HCT116 (cell line): ENCODE measurements at regions not wholly inside any gene's neighbourhood (a gene's known extent, or its start where the extent isn't known, plus 50 kb on each side); places are given as distances from the start of the nearest gene placed in this dataset.

ENCODE experiments used
- ATAC-seq: fragments of 200-7000 bp; cut with Tn5 transposase; 2 replicates; pipeline ENCODE4 v1.9.1; 2020; ENCODE audit warnings: mild to moderate bottlenecking, moderate library complexity
- BruUV-seq: library from RNA; stranded (reverse); fragments of 400-500 nt; replicated peaks from 2 replicates; lab custom pipeline; 2021; lab: Mats Ljungman, UMichigan
- CTCF ChIA-PET: fragments of 300-600 bp; sonication (Branson Sonifier 250); formaldehyde crosslinking; loops from one replicate; lab custom pipeline; 2021; ENCODE audit warnings: antibody characterized with exemption; lab: Charles Lee
- POLR2A ChIA-PET: fragments of 300-600, 350-600 bp; sonication (Branson Sonifier 250); formaldehyde crosslinking; loops from one replicate; lab custom pipeline; 2021; ENCODE audit warnings: antibody characterized with exemption; lab: Charles Lee
- RAD21 ChIA-PET, 2 experiments: fragments of 300-600 bp; sonication (Branson Sonifier 250); formaldehyde crosslinking; loops; one replicate each; lab custom pipeline; 2023; ENCODE audit warnings: low total read pairs in 2 of 2; ENCODE audit not compliant: uncharacterized antibody in 2 of 2, unreplicated experiment in 2 of 2, low non-redundant PET in 1 of 2; lab: Charles Lee
- DNase-seq: peaks from one replicate; pipeline ENCODE4 v3.0.0-alpha.2; 2010; ENCODE audit warnings: low read depth, low spot score
- H2AFZ ChIP-seq: fragments of 200-600 bp; shearing (Covaris generic), sonication (generic); 2 replicates; pipeline ENCODE4 v1.6.1; 2017; ENCODE audit warnings: low read depth, mixed run types, mixed read lengths, antibody characterized with exemption, low read length; ENCODE audit not compliant: poor library complexity, severe bottlenecking
- H3K27ac ChIP-seq: 2 replicates; pipeline ENCODE4 v1.5.1; 2012; ENCODE audit warnings: low read depth, low read length
- H3K27me3 ChIP-seq: fragments of 200-600 bp; sonication (generic); 2 replicates; pipeline ENCODE4 v1.6.1; 2016; ENCODE audit warnings: mixed run types, low read length, mixed read lengths; ENCODE audit not compliant: insufficient read depth
- H3K36me3 ChIP-seq, 2 experiments: fragments of 200-500 bp in 1 of 2; fragments of 200-600 bp in 1 of 2; sonication (Bioruptor generic) in 1 of 2; sonication (generic) in 1 of 2; 2 replicates each; pipeline versions ENCODE4 v1.5.1 to v1.6.1; 2014 to 2016; ENCODE audit warnings: low read length in 2 of 2, inconsistent platforms in 1 of 2, mixed read lengths in 1 of 2, mixed run types in 1 of 2; ENCODE audit not compliant: insufficient read depth in 2 of 2, control insufficient read depth in 1 of 2
- H3K4me1 ChIP-seq, 2 experiments: fragments of 200-600 bp in 1 of 2; sonication (generic) in 1 of 2; 2 replicates each; pipeline versions ENCODE4 v1.5.1 to v1.6.1; 2012 to 2017; ENCODE audit warnings: low read length in 2 of 2, inconsistent platforms in 1 of 2, mild to moderate bottlenecking in 1 of 2, mixed read lengths in 1 of 2, mixed run types in 1 of 2, moderate library complexity in 1 of 2; ENCODE audit not compliant: insufficient read depth in 2 of 2, control insufficient read depth in 1 of 2
- H3K4me2 ChIP-seq: fragments of 200-600 bp; sonication (generic); 2 replicates; pipeline ENCODE4 v1.6.1; 2017; ENCODE audit warnings: mixed run types, low read length, mixed read lengths
- H3K4me3 ChIP-seq, 2 experiments: fragments of 200-600 bp in 1 of 2; sonication (generic) in 1 of 2; replicated peaks in 1 of 2; 2 replicates each; pipeline ENCODE4 v1.5.1; 2011 to 2016; ENCODE audit warnings: low read length in 2 of 2, control low read depth in 1 of 2, low read depth in 1 of 2, mild to moderate bottlenecking in 1 of 2, mixed read lengths in 1 of 2, mixed run types in 1 of 2
- H3K79me2 ChIP-seq: fragments of 200-600 bp; sonication (generic); 2 replicates; pipeline ENCODE4 v1.6.1; 2017; ENCODE audit warnings: mild to moderate bottlenecking, mixed run types, low read length, moderate library complexity, mixed read lengths; ENCODE audit not compliant: insufficient read depth
- H3K9ac ChIP-seq: fragments of 200-600 bp; sonication (generic); 2 replicates; pipeline ENCODE4 v1.6.1; 2016; ENCODE audit warnings: low read length, mixed read lengths
- H3K9me2 ChIP-seq: fragments of 200-600 bp; sonication (generic), shearing (Covaris generic); 2 replicates; pipeline ENCODE4 v1.6.1; 2017; ENCODE audit warnings: mixed run types, mild to moderate bottlenecking, moderate library complexity; ENCODE audit not compliant: insufficient read depth
- H3K9me3 ChIP-seq, 2 experiments: fragments of 200-500 bp in 1 of 2; fragments of 200-600 bp in 1 of 2; sonication (Bioruptor generic) in 1 of 2; sonication (generic) in 1 of 2; 2 replicates each; pipeline ENCODE4 v1.6.1; 2014 to 2017; ENCODE audit warnings: low read length in 2 of 2, mixed read lengths in 2 of 2, inconsistent platforms in 1 of 2, low read depth in 1 of 2, mild to moderate bottlenecking in 1 of 2, mixed run types in 1 of 2, moderate library complexity in 1 of 2; ENCODE audit not compliant: control insufficient read depth in 1 of 2, insufficient read depth in 1 of 2
- H4K20me1 ChIP-seq: fragments of 200-600 bp; sonication (generic), shearing (Covaris generic); 2 replicates; pipeline ENCODE4 v1.6.1; 2017; ENCODE audit warnings: mixed run types, mild to moderate bottlenecking, moderate library complexity; ENCODE audit not compliant: insufficient read depth
- CBX3 ChIP-seq: IDR thresholded peaks from 2 replicates; pipeline ENCODE4 v1.6.1; 2012; ENCODE audit warnings: low read depth
- CTCF ChIP-seq, 3 experiments: fragments of 200-600 bp in 1 of 3; sonication (generic) in 1 of 3; IDR thresholded peaks in 2 of 3; conservative IDR thresholded peaks in 1 of 3; 2 replicates each; pipeline ENCODE4 v1.5.1; 2012 to 2017; ENCODE audit warnings: low read depth in 2 of 3, low read length in 2 of 3, antibody characterized with exemption in 1 of 3, borderline replicate concordance in 1 of 3, control low read depth in 1 of 3, mild to moderate bottlenecking in 1 of 3, mixed read lengths in 1 of 3, mixed run types in 1 of 3, moderate library complexity in 1 of 3; ENCODE audit not compliant: insufficient read depth in 1 of 3
- ELF1 ChIP-seq: IDR thresholded peaks from 2 replicates; pipeline ENCODE4 v1.6.1; 2012; ENCODE audit warnings: low read depth, borderline replicate concordance
- EZH2 ChIP-seq: fragments of 200-600 bp; sonication (generic); IDR thresholded peaks from 2 replicates; pipeline ENCODE4 v1.6.1; 2017; ENCODE audit warnings: antibody characterized with exemption, mixed run types
- EZH2phosphoT487 ChIP-seq: fragments of 200-600 bp; IDR thresholded peaks from 2 replicates; pipeline ENCODE4 v1.6.1; 2018; ENCODE audit warnings: antibody characterized with exemption, borderline replicate concordance
- JUND ChIP-seq: IDR thresholded peaks from 2 replicates; pipeline ENCODE4 v1.6.1; 2012
- MAX ChIP-seq: IDR thresholded peaks from 2 replicates; pipeline ENCODE4 v1.6.1; 2012
- POLR2A ChIP-seq: IDR thresholded peaks from 2 replicates; pipeline ENCODE4 v1.7.0; 2011; ENCODE audit warnings: borderline replicate concordance; ENCODE audit not compliant: insufficient read depth, insufficient read length; ENCODE audit errors: extremely low read depth
- POLR2AphosphoS5 ChIP-seq: IDR thresholded peaks from 2 replicates; pipeline ENCODE4 v1.6.1; 2011; ENCODE audit warnings: mild to moderate bottlenecking, low read depth, low read length, moderate library complexity
- RAD21 ChIP-seq: IDR thresholded peaks from 2 replicates; pipeline ENCODE4 v1.6.1; 2012; ENCODE audit warnings: low read depth, mild to moderate bottlenecking
- REST ChIP-seq: IDR thresholded peaks from 2 replicates; pipeline ENCODE4 v1.6.1; 2012; ENCODE audit warnings: low read depth
- ZBTB33 ChIP-seq: IDR thresholded peaks from 2 replicates; pipeline ENCODE4 v1.6.1; 2011; ENCODE audit warnings: mild to moderate bottlenecking, low read length, moderate library complexity; ENCODE audit not compliant: insufficient replicate concordance; ENCODE audit errors: extremely low read depth
- ZFX ChIP-seq: fragments of 450-650 bp; IDR thresholded peaks from 2 replicates; pipeline ENCODE4 v1.6.1; 2017
- ZNF274 ChIP-seq: fragments of 200-500 bp; sonication (Bioruptor generic); IDR thresholded peaks from 2 replicates; pipeline ENCODE4 v1.6.1; 2014; ENCODE audit warnings: mild to moderate bottlenecking, low read depth, low read length, inconsistent platforms
- intact Hi-C: fragments of 100-400 bp; cut with micrococcal nuclease; formaldehyde crosslinking; loops from 2 replicates; pipeline ENCODE4 v1.10.0; 2022

- Histone ChIP-seq H3K4me2 (no peak overlapping the region), H4K20me1 (no peaks in the 10 kb centered on the region), H3K4me3 (no peak overlapping the region), H3K79me2 (no peaks in the 10 kb centered on the region), H3K36me3 (no peaks in the 10 kb centered on the region), H3K4me1 (no peaks in the 10 kb centered on the region), H2AFZ (no peak overlapping the region), H3K9me3 (peaks cover 5 to 9% of the 10 kb centered on the region in 2 experiments; a peak in 2 of 4 replicates), H3K9me2 (no peaks in the 10 kb centered on the region), H3K27ac (no peak overlapping the region), H3K9ac (no peak overlapping the region), H3K27me3 (no peaks in the 10 kb centered on the region)
- POLR2A ChIA-PET: no interaction called here
- no TSS peak for BruUV-seq
- RAD21 ChIA-PET: no interaction called here
- intact Hi-C loops: no loop called here
- ATAC-seq: no peak
- CTCF ChIA-PET: no interaction called here
- TF ChIP-seq ZNF274 (no peak), REST (no peak), ZBTB33 (no peak), POLR2A (no peak), RAD21 (no peak), CTCF (IDR thresholded peaks at IDR 0.05 in 2 of 3, conservative IDR thresholded peaks at IDR 0.05 in 1 of 3; ENCODE audit: borderline replicate concordance in 1 of 3, insufficient read depth in 1 of 3, low read depth in 2 of 3, low read length in 2 of 3) (no peak), POLR2AphosphoS5 (no peak), ZFX (no peak), ELF1 (no peak), CBX3 (no peak), MAX (no peak), EZH2 (no peak), JUND (no peak), EZH2phosphoT487 (no peak)
- DNase-seq: no peak
Observed at GRCh38 chr14:85451421-85451820, 78.5 kb upstream of the FLRT2 start.
